ENCODE measurements at regions not wholly inside any gene's neighbourhood (a gene's known extent, or its start where the extent isn't known, plus 50 kb on each side); places are given as distances from the start of the nearest gene placed in this dataset.

DNA sequence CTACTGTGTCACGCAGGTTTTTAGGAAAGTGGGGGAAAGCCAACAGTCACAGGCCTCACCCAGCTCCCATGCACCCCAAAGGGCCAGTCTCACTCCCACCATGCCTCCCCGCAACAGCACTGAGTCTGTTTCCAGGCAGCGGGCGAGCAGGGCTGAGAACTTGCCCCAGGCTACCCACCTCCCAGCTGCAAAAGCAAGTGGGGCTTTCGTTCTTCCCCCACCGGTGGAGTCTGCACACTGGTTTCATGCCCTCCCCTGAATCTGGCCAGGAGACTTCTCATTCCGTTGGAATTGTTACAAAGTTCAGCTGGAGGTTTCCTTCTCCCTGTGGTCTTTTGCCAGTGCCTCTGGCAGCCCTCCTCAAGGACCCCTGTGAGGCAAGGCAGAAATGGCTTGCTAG lies 53.6 kb upstream of the KCNJ15 start:
- DNase-seq (ENCODE audit: low read depth): no peak

- no peak for DNase-seq (ENCODE audit: low read depth)
Observed at GRCh38 chr21:38205940-38206339, 50.9 kb upstream of the KCNJ15 start.

DNA sequence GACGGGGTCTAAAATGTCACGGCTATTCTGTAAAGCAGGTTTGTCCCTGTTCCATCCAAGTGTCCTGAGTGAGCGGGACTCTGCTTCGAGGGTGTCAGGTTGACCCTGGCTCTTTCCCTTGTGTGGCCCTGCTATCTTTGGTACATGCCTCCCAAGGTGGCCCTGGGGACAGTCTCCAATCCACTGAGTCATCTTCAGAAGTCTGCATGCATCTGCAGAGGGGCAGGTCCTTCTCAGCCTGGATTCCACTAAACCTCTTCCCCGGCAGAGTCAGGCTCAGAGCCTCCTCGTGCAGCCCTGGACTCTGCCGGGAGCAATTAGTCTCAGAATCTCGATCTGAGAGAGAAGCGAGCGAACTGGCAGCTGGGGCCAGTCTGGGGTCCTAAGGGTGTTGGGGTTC lies 50.1 kb upstream of the KCNJ15 start:
- no peak for DNase-seq (ENCODE audit: low read depth)
